HCT116 (cell line): ENCODE measurements at regions not wholly inside any gene's neighbourhood (a gene's known extent, or its start where the extent isn't known, plus 50 kb on each side); places are given as distances from the start of the nearest gene placed in this dataset.

Experiments used
- ATF3 ChIP-seq: IDR thresholded peaks from 2 replicates; pipeline ENCODE4 v1.6.1; 2012
- CTCF ChIP-seq, 3 experiments: fragments of 200-600 bp in 1 of 3; sonication (generic) in 1 of 3; IDR thresholded peaks in 2 of 3; conservative IDR thresholded peaks in 1 of 3; 2 replicates each; pipeline ENCODE4 v1.5.1; 2012 to 2017; ENCODE audit warnings: low read depth in 2 of 3, low read length in 2 of 3, antibody characterized with exemption in 1 of 3, borderline replicate concordance in 1 of 3, control low read depth in 1 of 3, mild to moderate bottlenecking in 1 of 3, mixed read lengths in 1 of 3, mixed run types in 1 of 3, moderate library complexity in 1 of 3; ENCODE audit not compliant: insufficient read depth in 1 of 3
- EGR1 ChIP-seq: IDR thresholded peaks from 2 replicates; pipeline ENCODE4 v1.6.1; 2012; ENCODE audit warnings: low read depth
- EZH2 ChIP-seq: fragments of 200-600 bp; sonication (generic); IDR thresholded peaks from 2 replicates; pipeline ENCODE4 v1.6.1; 2017; ENCODE audit warnings: antibody characterized with exemption, mixed run types
- EZH2phosphoT487 ChIP-seq: fragments of 200-600 bp; IDR thresholded peaks from 2 replicates; pipeline ENCODE4 v1.6.1; 2018; ENCODE audit warnings: antibody characterized with exemption, borderline replicate concordance
- ZNF274 ChIP-seq: fragments of 200-500 bp; sonication (Bioruptor generic); IDR thresholded peaks from 2 replicates; pipeline ENCODE4 v1.6.1; 2014; ENCODE audit warnings: mild to moderate bottlenecking, low read depth, low read length, inconsistent platforms

GRCh38 chr6:84967965-84968364 lies 203.6 kb upstream of the TBX18 start:
- TF ChIP-seq EGR1 (no peak), ATF3 (no peak), ZNF274 (no peak), EZH2phosphoT487 (no peak), CTCF (IDR thresholded peaks at IDR 0.05 in 2 of 3, conservative IDR thresholded peaks at IDR 0.05 in 1 of 3; ENCODE audit: borderline replicate concordance in 1 of 3, insufficient read depth in 1 of 3, low read depth in 2 of 3, low read length in 2 of 3) (no peak), EZH2 (no peak)
